ENCODE measurements at regions not wholly inside any gene's neighbourhood (a gene's known extent, or its start where the extent isn't known, plus 50 kb on each side); places are given as distances from the start of the nearest gene placed in this dataset.

- TF ChIP-seq POLR2A (IDR thresholded peaks at IDR 0.05) (no peak), CTCF (IDR thresholded peaks at IDR 0.05) (no peak)
These were observed 65.3 kb downstream of the FOS start for GRCh38 chr14:75343911-75344310.
